ENCODE measurements at regions not wholly inside any gene's neighbourhood (a gene's known extent, or its start where the extent isn't known, plus 50 kb on each side); places are given as distances from the start of the nearest gene placed in this dataset.
A peak's percentile ranks its signal among the peaks of the same experiment; 100 is the strongest.
"Not testable (repeated sequence)": the region's sequence is repeated elsewhere in the genome, so short reads cannot be mapped to it uniquely, and the experiment has no call there.

DNA sequence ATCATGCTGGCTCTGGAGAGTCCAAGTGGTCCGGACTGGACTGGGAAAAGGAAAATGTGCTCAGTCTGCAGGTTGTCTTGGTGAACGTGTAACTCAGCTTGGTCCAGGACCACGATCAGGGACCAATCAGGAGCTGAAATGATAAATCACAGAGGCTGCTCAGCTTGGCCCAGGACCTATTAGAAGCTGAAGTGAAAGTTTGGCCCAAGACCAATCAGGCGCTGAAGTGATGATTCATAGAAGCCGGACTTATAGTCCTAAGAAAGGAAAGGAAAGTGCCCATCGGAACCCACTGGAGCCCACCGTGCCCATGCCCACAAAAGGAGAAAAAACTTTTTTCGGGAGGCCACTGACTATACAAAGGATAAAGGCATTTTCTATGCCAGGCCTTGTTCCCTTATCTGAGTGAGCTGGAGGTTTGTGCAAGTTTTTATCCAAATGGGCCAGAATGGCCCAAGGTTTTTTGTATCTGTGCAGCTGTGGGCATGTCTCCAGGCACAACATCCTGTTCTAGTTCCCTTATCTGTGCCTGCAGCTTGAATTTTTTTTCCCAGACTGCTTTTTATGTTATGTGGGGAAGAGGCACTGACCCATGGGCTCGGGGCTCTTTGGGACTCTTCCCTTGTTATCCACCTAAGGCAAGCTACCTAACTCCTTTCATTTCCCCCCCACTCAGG, 194.4 kb downstream of the FAM133A start:
- DNase-seq (ENCODE audit: low read depth, low spot score), result no peak
- in situ Hi-C loops (cut with HindIII; ENCODE audit: low pct_unique_long_range_greater_than_20kb, low sequenced_read_pairs), result no loop called here

- DNase-seq (ENCODE audit: low read depth, low spot score), result peak; percentile 49
- in situ Hi-C loops (cut with HindIII; ENCODE audit: low pct_unique_long_range_greater_than_20kb, low sequenced_read_pairs), result no loop called here
These were observed 200.5 kb downstream of the FAM133A start for GRCh38 chrX:93874554-93874953.

- in situ Hi-C loops (cut with HindIII; ENCODE audit: low pct_unique_long_range_greater_than_20kb, low sequenced_read_pairs), result no loop called here
- no peak for DNase-seq (ENCODE audit: low read depth, low spot score)
These were observed 201.7 kb downstream of the FAM133A start for GRCh38 chrX:93875621-93876282.

- DNase-seq (ENCODE audit: low read depth, low spot score); in situ Hi-C loops (cut with HindIII; ENCODE audit: low pct_unique_long_range_greater_than_20kb, low sequenced_read_pairs): not testable (repeated sequence)
These were observed 247.0 kb downstream of the FAM133A start for GRCh38 chrX:93921041-93921440.

DNA sequence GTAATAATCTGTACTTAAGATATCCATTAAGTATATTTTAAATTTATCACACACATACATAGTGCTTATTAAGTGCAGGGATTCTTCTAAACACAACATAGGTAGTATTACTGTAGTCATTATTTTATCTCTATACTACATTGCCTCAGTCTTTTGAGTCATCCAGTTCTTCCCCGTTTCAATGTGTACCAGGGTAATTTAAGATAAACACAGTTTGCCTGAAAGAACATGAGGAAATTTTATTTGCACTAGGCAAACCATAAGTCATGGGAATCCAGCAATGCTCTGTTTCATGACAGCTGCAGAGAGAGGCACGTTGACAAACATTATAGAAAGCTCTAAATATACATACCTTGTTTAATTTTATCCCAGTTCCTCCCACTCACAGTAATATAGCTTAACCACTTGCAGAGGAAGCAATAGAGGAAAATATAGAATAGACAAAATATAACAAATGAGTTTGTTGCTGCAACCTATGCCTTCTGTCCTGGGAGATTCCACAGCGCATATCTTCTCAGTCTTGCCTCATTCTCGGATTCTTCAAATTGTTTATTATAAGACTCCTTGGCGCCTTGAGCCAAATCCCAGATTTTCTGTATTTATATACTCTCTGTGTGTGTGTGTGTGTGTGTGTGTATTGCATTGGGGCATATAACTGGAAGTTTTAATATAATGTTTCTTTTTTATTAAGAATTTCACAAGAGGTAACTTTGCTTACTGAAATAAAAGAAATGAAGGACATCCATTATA, 258.6 kb downstream of the FAM133A start:
- in situ Hi-C loops (cut with HindIII; ENCODE audit: low pct_unique_long_range_greater_than_20kb, low sequenced_read_pairs), result no loop called here

GRCh38 chrX:93977641-93978040, 303.6 kb downstream of the FAM133A start:
- in situ Hi-C loops (cut with HindIII; ENCODE audit: low pct_unique_long_range_greater_than_20kb, low sequenced_read_pairs), result no loop called here
- no peak for DNase-seq (ENCODE audit: low read depth, low spot score)

More for the DNA sequence above, 258.6 kb downstream of the FAM133A start:
- DNase-seq (ENCODE audit: low read depth, low spot score), result no peak

- no peak for DNase-seq (ENCODE audit: low read depth, low spot score)
- in situ Hi-C loops (cut with HindIII; ENCODE audit: low pct_unique_long_range_greater_than_20kb, low sequenced_read_pairs), result no loop called here
These were observed 311.6 kb downstream of the FAM133A start for GRCh38 chrX:93985344-93986307.
